Right ventricle myocardium inferior (tissue), 1 donor: ENCODE measurements at regions not wholly inside any gene's neighbourhood (a gene's known extent, or its start where the extent isn't known, plus 50 kb on each side); places are given as distances from the start of the nearest gene placed in this dataset.
"Not testable (repeated sequence)": the region's sequence is repeated elsewhere in the genome, so short reads cannot be mapped to it uniquely, and the experiment has no call there.

ENCODE experiments used
- ATAC-seq: fragments of 200-7000 bp; cut with Tn5 transposase; one replicate; pipeline ENCODE4 v1.9.1; 2020; ENCODE audit warnings: mild to moderate bottlenecking, moderate library complexity
- DNase-seq: peaks from one replicate; pipeline ENCODE4 v3.0.0; 2021; ENCODE audit errors: missing footprints
- intact Hi-C: fragments of 100-400 bp; cut with DNase I; formaldehyde crosslinking; loops from one replicate; pipeline ENCODE4 v1.11.0; 2022
- donor health status: DM: no; HTN: yes; CAD: no; lungs with severe emphysema.

- intact Hi-C loops, DNase-seq, ATAC-seq: not testable (repeated sequence)
These were observed 1533.5 kb upstream of the TPTE start for GRCh38 chr21:8987896-8988295.

GRCh38 chr21:8988696-8989095 is 1532.7 kb upstream of the TPTE start:
- DNase-seq (no peak), ATAC-seq (no peak)
- intact Hi-C loops: no loop called here

GRCh38 chr21:8989261-8989711 is 1532.1 kb upstream of the TPTE start:
- ATAC-seq: peak; percentile 33
- intact Hi-C loops: no loop called here
- DNase-seq: no peak

- ATAC-seq: peak; percentile 35
- DNase-seq: peak; percentile 77
- intact Hi-C loops: no loop called here
These were observed 1531.6 kb upstream of the TPTE start for GRCh38 chr21:8989721-8990325.

- intact Hi-C loops: no loop called here
- DNase-seq: no peak
- ATAC-seq: peak; percentile 24
These were observed 1530.9 kb upstream of the TPTE start for GRCh38 chr21:8990326-8991087.

- ATAC-seq (no peak), DNase-seq (no peak)
- intact Hi-C loops: no loop called here
These were observed 1530.1 kb upstream of the TPTE start for GRCh38 chr21:8991088-8991907.

GRCh38 chr21:8991968-8992621 is 1529.3 kb upstream of the TPTE start:
- DNase-seq (no peak), ATAC-seq (no peak)
- intact Hi-C loops: no loop called here

- intact Hi-C loops: no loop called here
- peak; percentile 79 for DNase-seq
- ATAC-seq: peak; percentile 42
These were observed 1528.6 kb upstream of the TPTE start for GRCh38 chr21:8992731-8993174.

GRCh38 chr21:8993284-8993942 is 1528.0 kb upstream of the TPTE start:
- no peak for DNase-seq
- ATAC-seq: peak; percentile 20
- intact Hi-C loops: no loop called here

GRCh38 chr21:8993943-8994639 is 1527.3 kb upstream of the TPTE start:
- intact Hi-C loops: no loop called here
- no peak for DNase-seq
- no peak for ATAC-seq

- ATAC-seq (no peak), DNase-seq (no peak)
- intact Hi-C loops: no loop called here
These were observed 1526.5 kb upstream of the TPTE start for GRCh38 chr21:8994640-8995511.

- intact Hi-C loops, DNase-seq, ATAC-seq: not testable (repeated sequence)
These were observed 1524.9 kb upstream of the TPTE start for GRCh38 chr21:8996487-8996968.

GRCh38 chr21:8997011-8997440 is 1524.4 kb upstream of the TPTE start:
- DNase-seq: no peak
- intact Hi-C loops: no loop called here
- no peak for ATAC-seq

- ATAC-seq, intact Hi-C loops, DNase-seq: not testable (repeated sequence)
These were observed 1523.7 kb upstream of the TPTE start for GRCh38 chr21:8997443-8998390.

- intact Hi-C loops, DNase-seq, ATAC-seq: not testable (repeated sequence)
These were observed 1522.9 kb upstream of the TPTE start for GRCh38 chr21:8998480-8998879.
